GM19395 (cell line): ENCODE measurements at regions not wholly inside any gene's neighbourhood (a gene's known extent, or its start where the extent isn't known, plus 50 kb on each side); places are given as distances from the start of the nearest gene placed in this dataset.
"Not testable (repeated sequence)": the region's sequence is repeated elsewhere in the genome, so short reads cannot be mapped to it uniquely, and the experiment has no call there.

ENCODE experiments used
- ATAC-seq: cut with Tn5 transposase; IDR thresholded peaks from one replicate; pipeline ENCODE4 v1.9.1; 2021; ENCODE audit warnings: mild to moderate bottlenecking, moderate library complexity; ENCODE audit not compliant: unreplicated experiment

- no peak for ATAC-seq
Measured at GRCh38 chr2:40564184-40564583, 112.3 kb upstream of the SLC8A1 start.

- ATAC-seq = no peak
Measured at GRCh38 chr2:40579247-40579646, 127.4 kb upstream of the SLC8A1 start.

GRCh38 chr2:40584432-40584831 lies 132.5 kb upstream of the SLC8A1 start:
- no peak for ATAC-seq

- no peak for ATAC-seq
Measured at GRCh38 chr2:40591774-40592173, 139.9 kb upstream of the SLC8A1 start.

- no peak for ATAC-seq
Measured at GRCh38 chr2:40592218-40592617, 140.3 kb upstream of the SLC8A1 start.

- no peak for ATAC-seq
Measured at GRCh38 chr2:40606862-40607261, 155.0 kb upstream of the SLC8A1 start.

- ATAC-seq = no peak
Measured at GRCh38 chr2:40611196-40611595, 159.3 kb upstream of the SLC8A1 start.

- ATAC-seq = no peak
Measured at GRCh38 chr2:40625849-40626248, 174.0 kb upstream of the SLC8A1 start.

- ATAC-seq = no peak
Measured at GRCh38 chr2:40628556-40628955, 176.7 kb upstream of the SLC8A1 start.

GRCh38 chr2:40629768-40630434 lies 178.0 kb upstream of the SLC8A1 start:
- no peak for ATAC-seq

GRCh38 chr2:40639320-40639719 lies 187.4 kb upstream of the SLC8A1 start:
- ATAC-seq = no peak

- no peak for ATAC-seq
Measured at GRCh38 chr2:40642237-40642636, 190.3 kb upstream of the SLC8A1 start.

- no peak for ATAC-seq
Measured at GRCh38 chr2:40642726-40643125, 190.8 kb upstream of the SLC8A1 start.

GRCh38 chr2:40646642-40647041 lies 194.8 kb upstream of the SLC8A1 start:
- no peak for ATAC-seq

GRCh38 chr2:40652155-40652554 lies 200.3 kb upstream of the SLC8A1 start:
- no peak for ATAC-seq

- no peak for ATAC-seq
Measured at GRCh38 chr2:40653829-40654228, 201.9 kb upstream of the SLC8A1 start.

GRCh38 chr2:40654346-40654745 lies 202.5 kb upstream of the SLC8A1 start:
- no peak for ATAC-seq

GRCh38 chr2:40658941-40659340 lies 207.1 kb upstream of the SLC8A1 start:
- no peak for ATAC-seq

- no peak for ATAC-seq
Measured at GRCh38 chr2:40665493-40666232, 213.8 kb upstream of the SLC8A1 start.

- no peak for ATAC-seq
Measured at GRCh38 chr2:40666398-40666797, 214.5 kb upstream of the SLC8A1 start.

- ATAC-seq = no peak
Measured at GRCh38 chr2:40668425-40668824, 216.5 kb upstream of the SLC8A1 start.

- ATAC-seq = not testable (repeated sequence)
Measured at GRCh38 chr2:40676134-40676790, 224.4 kb upstream of the SLC8A1 start.
